Activated CD4-positive, CD25-positive, alpha-beta regulatory T cell treated with anti-CD3 and anti-CD28 coated beads, Interleukin-2, amount 50 U/mL, for 72 hours (primary cell): ENCODE measurements at regions not wholly inside any gene's neighbourhood (a gene's known extent, or its start where the extent isn't known, plus 50 kb on each side); places are given as distances from the start of the nearest gene placed in this dataset.
"Not testable (repeated sequence)": the region's sequence is repeated elsewhere in the genome, so short reads cannot be mapped to it uniquely, and the experiment has no call there.

ENCODE experiments used
- DNase-seq: peaks from one replicate; pipeline ENCODE4 v3.0.0; 2021

GRCh38 chr6:167662075-167662880 is 164.4 kb upstream of the AFDN start:
- DNase-seq: no peak

- no peak for DNase-seq
These were observed 163.9 kb upstream of the AFDN start for GRCh38 chr6:167662881-167663205.

GRCh38 chr6:167663316-167663715 is 163.4 kb upstream of the AFDN start:
- no peak for DNase-seq

GRCh38 chr6:167663784-167664443 is 162.8 kb upstream of the AFDN start:
- DNase-seq: no peak

GRCh38 chr6:167664678-167665660 is 161.7 kb upstream of the AFDN start:
- no peak for DNase-seq

- no peak for DNase-seq
These were observed 160.9 kb upstream of the AFDN start for GRCh38 chr6:167665698-167666330.

GRCh38 chr6:167666571-167667203 is 160.0 kb upstream of the AFDN start:
- DNase-seq: no peak

GRCh38 chr6:167667204-167668018 is 159.3 kb upstream of the AFDN start:
- DNase-seq: no peak

- DNase-seq: no peak
These were observed 158.5 kb upstream of the AFDN start for GRCh38 chr6:167668019-167668753.

- no peak for DNase-seq
These were observed 157.8 kb upstream of the AFDN start for GRCh38 chr6:167668754-167669552.

- no peak for DNase-seq
These were observed 157.2 kb upstream of the AFDN start for GRCh38 chr6:167669553-167669849.

- no peak for DNase-seq
These were observed 156.6 kb upstream of the AFDN start for GRCh38 chr6:167669870-167670802.

GRCh38 chr6:167670938-167671338 is 155.8 kb upstream of the AFDN start:
- no peak for DNase-seq

GRCh38 chr6:167671379-167671976 is 155.2 kb upstream of the AFDN start:
- DNase-seq: not testable (repeated sequence)

GRCh38 chr6:167671977-167672687 is 154.6 kb upstream of the AFDN start:
- DNase-seq: no peak

- DNase-seq: no peak
These were observed 154.0 kb upstream of the AFDN start for GRCh38 chr6:167672738-167673137.

- DNase-seq: no peak
These were observed 152.8 kb upstream of the AFDN start for GRCh38 chr6:167673946-167674345.

GRCh38 chr6:167674486-167674885 is 152.2 kb upstream of the AFDN start:
- no peak for DNase-seq
